ENCODE measurements at regions not wholly inside any gene's neighbourhood (a gene's known extent, or its start where the extent isn't known, plus 50 kb on each side); places are given as distances from the start of the nearest gene placed in this dataset.

GRCh38 chr5:155898284-155898683 lies 428.7 kb upstream of the SGCD start:
- intact Hi-C loops (cut with micrococcal nuclease): no loop called here
- no peak for ATAC-seq
- Mint-ChIP-seq H3K36me3 (ENCODE audit: low read depth) (no peaks in the 10 kb centered on the region), H3K4me1 (ENCODE audit: low read depth) (no peaks in the 10 kb centered on the region), H3K4me3 (no peak overlapping the region), H3K27ac (no peak overlapping the region), H3K27me3 (peaks cover 2% of the 10 kb centered on the region), H3K9me3 (no peaks in the 10 kb centered on the region)
- POLR2A ChIA-PET: no interaction called here
- DNase-seq: no peak
- no peak for TF ChIP-seq CTCF (IDR thresholded peaks at IDR 0.05)
- CTCF ChIA-PET: no interaction called here

DNA sequence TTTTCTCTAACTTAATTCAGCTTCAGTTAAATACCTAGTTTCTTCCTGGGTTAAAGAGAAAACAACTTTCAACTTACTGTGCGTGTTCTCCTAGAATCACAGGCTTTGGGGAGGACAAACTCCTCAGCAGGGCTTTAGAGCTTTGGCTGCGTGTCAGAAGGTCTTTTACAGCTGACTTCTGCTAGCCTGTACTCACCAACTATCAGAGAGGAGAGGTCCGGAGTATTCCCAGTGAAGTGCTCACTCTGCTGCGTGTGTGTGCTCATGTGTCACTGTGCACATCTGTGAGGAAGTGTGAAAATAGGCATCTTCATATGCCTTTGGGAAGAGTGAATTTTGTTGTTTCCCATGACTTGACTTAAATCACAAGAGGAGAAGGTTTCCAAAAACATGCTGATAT lies 423.2 kb upstream of the SGCD start:
- H3K27me3 Mint-ChIP-seq: peaks cover 5% of the 10 kb centered on the region
- H3K4me3 Mint-ChIP-seq: no peak overlapping the region
- no peaks in the 10 kb centered on the region for H3K4me1 Mint-ChIP-seq (ENCODE audit: low read depth)
- ATAC-seq (no peak), DNase-seq (no peak)
- H3K36me3 Mint-ChIP-seq (ENCODE audit: low read depth): no peaks in the 10 kb centered on the region
- intact Hi-C loops (cut with micrococcal nuclease): no loop called here
- no peaks in the 10 kb centered on the region for H3K9me3 Mint-ChIP-seq
- ChIA-PET POLR2A (no interaction called here), CTCF (interaction anchor here (1.0 kb wide), 1 partner anchor 39 kb away, joined by 3 read pairs; no protein-coding TSS in a partner anchor)
- no peak overlapping the region for H3K27ac Mint-ChIP-seq
- no peak for TF ChIP-seq CTCF (IDR thresholded peaks at IDR 0.05)

GRCh38 chr5:155905364-155905763 lies 421.6 kb upstream of the SGCD start:
- no peak for DNase-seq
- no peaks in the 10 kb centered on the region for H3K4me1 Mint-ChIP-seq (ENCODE audit: low read depth)
- intact Hi-C loops (cut with micrococcal nuclease): no loop called here
- ChIA-PET CTCF (no interaction called here), POLR2A (no interaction called here)
- no peaks in the 10 kb centered on the region for H3K9me3 Mint-ChIP-seq
- no peak overlapping the region for H3K4me3 Mint-ChIP-seq
- ATAC-seq: no peak
- H3K27ac Mint-ChIP-seq: no peak overlapping the region
- peaks cover 3% of the 10 kb centered on the region for H3K27me3 Mint-ChIP-seq
- TF ChIP-seq CTCF (IDR thresholded peaks at IDR 0.05): no peak
- H3K36me3 Mint-ChIP-seq (ENCODE audit: low read depth): no peaks in the 10 kb centered on the region

- Mint-ChIP-seq H3K4me1 (ENCODE audit: low read depth) (no peaks in the 10 kb centered on the region), H3K9me3 (no peaks in the 10 kb centered on the region), H3K27ac (no peak overlapping the region), H3K36me3 (ENCODE audit: low read depth) (no peaks in the 10 kb centered on the region), H3K27me3 (peaks cover 5% of the 10 kb centered on the region), H3K4me3 (no peak overlapping the region)
- ChIA-PET POLR2A (no interaction called here), CTCF (no interaction called here)
- ATAC-seq: no peak
- no peak for DNase-seq
- intact Hi-C loops (cut with micrococcal nuclease): no loop called here
- no peak for TF ChIP-seq CTCF (IDR thresholded peaks at IDR 0.05)
These were observed 420.9 kb upstream of the SGCD start for GRCh38 chr5:155906046-155906445.

DNA sequence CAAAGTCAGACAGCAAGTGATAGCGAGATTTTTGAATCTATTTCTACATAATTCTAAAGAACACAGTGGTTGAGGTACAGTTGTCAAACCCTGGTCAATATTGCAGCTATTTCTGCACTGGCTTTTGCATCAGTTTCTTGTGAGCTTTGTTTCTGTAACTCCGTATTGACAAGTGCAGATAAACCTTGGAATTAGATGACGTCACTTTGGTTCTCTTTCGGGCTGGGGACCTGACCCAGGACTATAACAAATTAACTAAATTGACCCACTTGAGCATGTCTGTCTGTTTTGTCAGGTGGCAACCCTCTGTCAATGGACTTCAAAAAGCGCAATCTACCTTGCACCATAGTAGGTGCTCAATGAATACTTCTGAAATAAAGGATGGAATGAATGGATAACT lies 418.4 kb upstream of the SGCD start:
- H3K4me1 Mint-ChIP-seq (ENCODE audit: low read depth): no peaks in the 10 kb centered on the region

More for the DNA sequence above, 418.4 kb upstream of the SGCD start:
- Mint-ChIP-seq H3K9me3 (no peaks in the 10 kb centered on the region), H3K4me3 (no peak overlapping the region), H3K27ac (no peak overlapping the region), H3K27me3 (peaks cover 5% of the 10 kb centered on the region), H3K36me3 (ENCODE audit: low read depth) (no peaks in the 10 kb centered on the region)
- intact Hi-C loops (cut with micrococcal nuclease): no loop called here
- POLR2A ChIA-PET: no interaction called here
- CTCF ChIA-PET: no interaction called here
- DNase-seq (no peak), ATAC-seq (no peak)
- no peak for TF ChIP-seq CTCF (IDR thresholded peaks at IDR 0.05)

Data from activated CD8-positive, alpha-beta T cell treated with anti-CD3 and anti-CD28 coated beads for 36 hours (primary cell).